HG03520 (cell line): ENCODE measurements at regions not wholly inside any gene's neighbourhood (a gene's known extent, or its start where the extent isn't known, plus 50 kb on each side); places are given as distances from the start of the nearest gene placed in this dataset.

Source experiments
- ATAC-seq: cut with Tn5 transposase; IDR thresholded peaks from one replicate; pipeline ENCODE4 v1.9.1; 2021; ENCODE audit warnings: mild to moderate bottlenecking, moderate library complexity; ENCODE audit not compliant: unreplicated experiment

DNA sequence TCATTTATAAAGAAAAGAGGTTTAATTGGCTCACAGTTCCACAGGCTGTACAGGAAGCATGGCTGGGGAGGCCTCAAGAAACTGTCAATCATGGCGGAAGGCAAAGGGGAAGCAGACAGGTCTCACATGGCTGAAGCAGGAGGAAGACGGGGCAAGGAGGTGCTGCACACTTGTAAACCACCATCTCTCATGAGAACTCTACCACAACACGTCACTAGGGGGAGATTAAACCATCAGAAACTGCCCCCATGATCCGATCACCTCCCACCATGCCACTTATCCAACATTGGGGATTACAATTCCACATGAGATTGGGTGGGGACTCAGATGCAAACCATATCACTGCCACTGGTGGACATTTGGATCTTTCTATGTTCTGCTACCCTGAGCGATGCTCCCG is 351.4 kb downstream of the NPHP4 start:
- no peak for ATAC-seq

DNA sequence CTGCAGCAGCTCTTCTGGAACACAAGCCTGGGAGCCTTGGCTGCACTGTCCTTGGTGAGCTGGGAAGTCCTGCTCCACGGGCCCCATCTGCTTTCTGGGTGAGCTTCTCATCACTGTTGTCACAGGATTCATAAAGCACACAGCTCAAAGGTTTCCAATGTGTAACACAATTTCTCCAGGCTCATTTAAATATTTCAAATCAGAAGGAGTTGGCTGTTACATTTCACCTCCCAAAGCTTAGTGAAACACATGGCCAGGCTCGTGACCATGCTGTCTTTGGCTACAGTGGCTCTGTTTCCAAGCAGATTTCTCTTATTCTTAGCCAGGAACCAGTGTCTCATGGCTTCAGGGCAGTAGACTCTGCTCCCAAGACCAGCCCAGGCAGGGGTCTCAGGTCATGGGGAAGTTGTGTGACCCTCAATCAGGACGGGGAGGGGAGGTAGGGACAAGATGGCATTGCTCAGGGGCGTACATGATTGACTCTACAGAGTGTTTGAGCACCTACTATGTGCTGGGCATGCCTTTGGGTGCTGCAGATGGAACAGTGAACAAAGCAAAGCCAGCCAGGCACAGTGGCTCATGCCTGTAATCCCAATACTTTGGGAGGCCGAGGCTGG is 353.0 kb downstream of the NPHP4 start:
- ATAC-seq: no peak

DNA sequence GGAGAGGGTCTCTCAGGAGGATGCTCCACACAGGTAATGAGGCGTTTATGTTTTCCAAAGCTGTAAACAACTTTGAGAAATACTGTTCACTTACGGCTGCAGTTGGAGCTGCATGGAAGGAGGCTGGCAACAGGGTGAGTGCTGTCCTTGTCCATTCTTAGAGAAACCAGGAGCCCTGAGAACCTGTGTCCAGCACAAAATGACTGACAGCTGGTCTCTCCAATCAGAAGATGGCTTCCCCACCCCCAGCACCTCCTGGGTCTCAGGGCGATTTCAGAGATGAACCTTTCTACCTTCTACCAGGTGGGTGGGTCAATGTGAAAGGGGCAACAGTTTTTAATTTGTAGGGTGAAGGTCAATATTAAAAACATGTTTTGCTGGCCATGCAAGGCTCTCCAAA is 353.6 kb downstream of the NPHP4 start:
- ATAC-seq: no peak

DNA sequence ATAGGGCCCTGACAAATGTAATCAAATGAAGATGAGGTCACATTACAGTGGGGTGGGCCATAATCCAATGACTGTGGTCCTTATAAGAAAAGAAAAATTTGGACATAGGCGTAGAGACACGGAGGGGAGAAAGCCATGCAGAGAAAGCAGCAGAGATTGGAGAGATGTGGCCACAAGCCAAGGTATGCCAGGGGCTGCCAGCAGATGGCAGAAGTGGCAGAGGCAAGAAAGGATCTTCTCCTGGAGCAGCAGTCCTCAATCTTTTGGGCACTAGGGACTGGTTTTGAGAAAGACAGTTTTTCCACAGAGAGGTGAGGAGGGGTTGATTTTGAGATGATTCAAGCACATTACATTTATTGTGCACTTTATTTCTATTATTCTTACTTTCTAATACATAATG is 355.1 kb downstream of the NPHP4 start:
- ATAC-seq: no peak

- no peak for ATAC-seq
Observed at GRCh38 chr1:5634893-5635292, 357.3 kb downstream of the NPHP4 start.

GRCh38 chr1:5632814-5633213 is 359.4 kb downstream of the NPHP4 start:
- no peak for ATAC-seq

DNA sequence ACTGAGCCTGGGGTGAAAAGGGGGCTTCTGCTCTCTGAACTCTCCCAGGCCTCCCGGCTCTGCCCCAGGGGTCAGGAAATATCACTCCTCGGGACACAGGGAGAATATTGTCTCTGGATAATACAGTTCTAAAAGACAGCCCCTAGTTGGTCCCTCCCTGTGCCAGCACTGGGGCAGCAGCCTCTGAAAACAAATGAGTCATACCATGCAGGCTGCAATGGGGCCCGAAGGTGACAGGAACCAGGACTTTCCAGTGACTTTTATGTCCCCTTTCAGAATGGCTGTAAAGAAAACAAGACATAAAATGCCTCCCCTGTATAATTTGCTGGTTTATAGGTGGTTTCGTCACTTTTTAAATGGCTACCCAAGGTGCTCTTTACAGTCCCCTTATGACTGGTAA is 360.0 kb downstream of the NPHP4 start:
- ATAC-seq: no peak

GRCh38 chr1:5628416-5628815 is 363.8 kb downstream of the NPHP4 start:
- ATAC-seq: no peak

DNA sequence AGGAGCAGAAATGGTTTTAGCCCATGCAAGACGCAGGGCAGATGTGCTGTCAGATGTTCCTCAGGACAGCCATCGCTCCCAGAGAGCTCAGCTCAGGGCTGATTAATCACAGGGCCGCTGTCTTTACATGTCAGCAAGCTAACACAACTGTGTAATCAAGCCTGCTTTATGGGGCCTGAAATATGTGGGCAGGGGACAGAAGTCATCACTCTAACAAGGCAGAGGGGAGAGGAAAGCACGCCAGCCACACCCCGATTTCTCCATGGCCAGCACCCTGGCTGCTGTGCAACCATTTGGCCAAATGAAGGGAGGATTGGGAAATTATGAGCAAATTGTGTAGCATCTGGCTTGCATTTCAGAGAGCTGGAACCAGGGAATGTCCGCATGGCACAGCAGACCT is 368.8 kb downstream of the NPHP4 start:
- ATAC-seq: no peak

DNA sequence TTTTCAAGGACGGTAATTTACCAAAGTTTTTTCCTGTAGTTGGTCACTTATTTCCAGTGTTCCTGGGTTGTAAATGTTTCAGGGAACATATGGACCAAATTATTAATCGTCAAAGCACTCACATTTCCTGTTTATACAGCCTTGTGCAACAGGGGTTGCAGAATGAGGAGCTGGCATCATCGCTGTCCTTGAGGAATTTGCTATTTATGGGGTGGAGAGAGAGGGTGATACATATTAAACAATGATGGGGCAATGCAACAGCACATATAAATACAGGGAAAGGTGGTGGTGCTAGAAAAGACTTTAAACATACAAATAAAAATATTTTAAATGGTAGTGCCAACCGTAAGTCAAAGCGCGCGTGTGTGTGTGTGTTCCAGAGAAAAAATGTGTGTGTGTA is 369.8 kb downstream of the NPHP4 start:
- no peak for ATAC-seq

- ATAC-seq: no peak
Observed at GRCh38 chr1:5621692-5622091, 370.5 kb downstream of the NPHP4 start.

DNA sequence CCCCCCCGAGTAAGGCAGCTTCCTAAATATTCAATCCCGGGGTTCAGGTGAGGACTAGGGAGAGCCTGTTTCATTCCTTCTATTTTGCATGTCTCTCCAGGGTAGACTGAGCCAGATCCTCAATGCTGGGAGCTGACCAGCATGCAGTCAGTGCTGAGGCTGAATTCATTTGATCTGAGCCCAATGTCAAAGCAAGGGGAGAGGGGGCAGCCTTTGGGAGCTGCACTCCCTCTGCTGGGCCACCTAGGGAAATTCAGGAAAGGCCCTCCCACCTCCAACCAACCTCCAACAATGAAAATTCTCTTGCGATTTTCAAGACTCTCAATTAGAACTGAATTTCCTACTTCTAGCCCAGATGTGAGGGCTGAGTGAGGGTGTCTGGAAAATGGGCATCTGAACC is 371.2 kb downstream of the NPHP4 start:
- no peak for ATAC-seq

- no peak for ATAC-seq
Observed at GRCh38 chr1:5620418-5620817, 371.8 kb downstream of the NPHP4 start.

DNA sequence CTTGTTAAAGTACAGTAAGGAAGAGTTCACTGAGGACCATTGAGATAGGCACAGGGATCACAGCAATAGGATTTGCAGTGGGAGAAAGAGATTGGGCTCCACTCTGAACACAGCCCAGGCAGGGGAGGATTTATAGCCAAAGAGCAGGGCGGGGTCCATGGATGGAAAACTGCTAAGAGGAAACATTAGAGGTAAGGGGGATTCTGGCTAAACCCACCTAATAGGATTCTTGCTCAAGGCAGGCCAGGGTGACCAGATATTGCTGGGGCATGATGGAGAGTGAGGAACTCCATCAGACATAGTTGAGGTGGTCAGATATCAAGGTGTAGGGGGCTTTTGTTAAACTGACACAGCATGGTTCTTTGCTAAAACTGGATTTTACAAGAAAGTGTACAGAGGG is 372.8 kb downstream of the NPHP4 start:
- no peak for ATAC-seq

DNA sequence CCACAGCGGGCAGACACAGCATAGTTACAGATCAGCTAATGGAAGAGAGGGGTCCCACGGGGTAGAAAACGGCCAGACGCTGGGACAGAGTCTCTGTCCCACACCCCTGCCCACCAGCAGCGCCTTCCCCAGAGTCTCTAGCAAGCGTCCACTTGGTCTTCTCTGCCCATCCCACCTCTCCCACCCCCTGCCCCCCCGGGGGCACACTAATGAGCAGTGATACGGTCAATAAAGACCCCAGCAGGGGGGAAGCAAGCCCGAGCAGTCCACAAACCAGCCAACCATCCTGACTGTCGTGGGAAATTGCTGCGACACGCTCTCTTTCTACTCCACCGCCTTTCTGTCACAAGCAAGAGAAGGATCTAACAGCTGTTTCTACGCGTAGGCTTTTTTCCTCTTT is 374.7 kb downstream of the NPHP4 start:
- no peak for ATAC-seq

DNA sequence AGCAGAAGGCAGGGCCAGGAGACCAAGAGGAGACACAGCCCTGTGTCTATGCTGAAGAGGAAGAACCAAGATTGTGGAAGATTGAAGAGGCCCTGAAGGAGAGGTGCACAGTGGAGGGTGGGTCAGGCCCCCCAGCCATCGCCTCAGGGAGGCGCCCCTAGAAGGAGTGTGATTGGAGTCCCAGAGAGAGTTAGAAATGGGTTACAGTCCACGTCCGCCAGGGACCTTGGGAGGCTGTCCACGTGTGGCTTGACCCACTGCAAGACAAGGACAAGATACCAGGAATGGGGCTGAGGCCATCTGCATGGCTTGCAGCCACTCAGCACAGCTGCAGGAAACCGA is 375.1 kb downstream of the NPHP4 start:
- no peak for ATAC-seq

DNA sequence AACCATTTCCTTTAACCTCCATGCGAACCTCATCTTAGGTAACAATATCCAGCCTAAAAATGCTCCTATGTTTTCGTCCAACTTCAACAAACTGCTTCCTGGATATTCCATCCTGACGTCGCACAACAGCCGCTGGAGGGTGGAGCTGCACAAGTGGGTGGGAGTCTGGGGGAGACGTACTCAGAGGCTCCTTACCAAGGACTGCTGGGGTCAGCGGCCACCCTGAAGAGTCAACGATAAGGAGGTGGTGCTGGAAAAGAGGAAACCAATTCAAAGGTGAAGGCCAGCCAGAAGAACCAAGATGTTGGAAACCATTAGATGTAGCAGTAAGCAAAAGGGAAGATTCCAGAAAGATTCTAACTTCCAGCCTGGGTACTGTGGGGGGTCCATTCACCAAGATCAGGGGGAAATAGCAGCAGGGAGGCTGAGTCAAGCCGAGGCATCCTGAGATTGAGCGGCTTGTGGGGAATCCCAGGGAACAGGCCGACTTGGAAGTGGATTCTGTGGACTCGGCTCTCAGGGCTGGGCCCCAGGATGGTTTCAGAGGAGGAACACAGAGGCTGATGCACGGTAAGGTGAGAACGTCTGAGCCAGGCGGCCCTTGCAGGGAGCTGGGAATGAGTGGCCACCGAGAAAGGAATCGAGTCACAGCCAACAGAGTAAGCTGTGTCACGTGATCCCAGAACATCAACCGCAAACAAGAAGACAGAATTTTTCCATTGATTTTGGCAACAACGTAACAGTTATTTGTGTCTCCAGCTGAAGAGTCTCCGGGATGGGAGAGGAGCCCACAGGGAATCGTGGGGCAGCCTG is 375.7 kb downstream of the NPHP4 start:
- ATAC-seq: no peak

- ATAC-seq: no peak
Observed at GRCh38 chr1:5615076-5615475, 377.1 kb downstream of the NPHP4 start.

GRCh38 chr1:5613900-5614299 is 378.3 kb downstream of the NPHP4 start:
- ATAC-seq: no peak

- ATAC-seq: no peak
Observed at GRCh38 chr1:5611851-5612250, 380.4 kb downstream of the NPHP4 start.

- no peak for ATAC-seq
Observed at GRCh38 chr1:5611431-5611830, 380.8 kb downstream of the NPHP4 start.

- no peak for ATAC-seq
Observed at GRCh38 chr1:5610432-5610831, 381.8 kb downstream of the NPHP4 start.
